Jurkat, Clone E6-1 (cell line): ENCODE measurements at regions not wholly inside any gene's neighbourhood (a gene's known extent, or its start where the extent isn't known, plus 50 kb on each side); places are given as distances from the start of the nearest gene placed in this dataset.

Experiments used
- DNase-seq: peaks from one replicate; pipeline ENCODE4 v3.0.0-alpha.2; 2011; ENCODE audit warnings: low read depth, low spot score
- H3K4me3 ChIP-seq: 2 replicates; pipeline ENCODE4 v1.5.1; 2011; ENCODE audit warnings: mild to moderate bottlenecking, low read length, control low read depth, moderate library complexity

GRCh38 chr12:98151984-98152383 lies 363.4 kb upstream of the TMPO start:
- DNase-seq: no peak
- no peak overlapping the region for H3K4me3 ChIP-seq

- H3K4me3 ChIP-seq: no peak overlapping the region
- DNase-seq: no peak
Observed at GRCh38 chr12:98154850-98155249, 360.5 kb upstream of the TMPO start.

GRCh38 chr12:98156697-98157096 lies 358.7 kb upstream of the TMPO start:
- DNase-seq: no peak
- no peak overlapping the region for H3K4me3 ChIP-seq

GRCh38 chr12:98162906-98163678 lies 352.3 kb upstream of the TMPO start:
- H3K4me3 ChIP-seq: no peak overlapping the region
- no peak for DNase-seq

- no peak for DNase-seq
- H3K4me3 ChIP-seq: no peak overlapping the region
Observed at GRCh38 chr12:98172304-98172703, 343.1 kb upstream of the TMPO start.

- DNase-seq: no peak
- H3K4me3 ChIP-seq: no peak overlapping the region
Observed at GRCh38 chr12:98172801-98173200, 342.6 kb upstream of the TMPO start.

GRCh38 chr12:98173773-98174427 lies 341.5 kb upstream of the TMPO start:
- H3K4me3 ChIP-seq: no peak overlapping the region
- no peak for DNase-seq

- no peak for DNase-seq
- H3K4me3 ChIP-seq: no peak overlapping the region
Observed at GRCh38 chr12:98174428-98174809, 341.0 kb upstream of the TMPO start.

GRCh38 chr12:98178126-98178525 lies 337.3 kb upstream of the TMPO start:
- H3K4me3 ChIP-seq: no peak overlapping the region
- DNase-seq: no peak

GRCh38 chr12:98179151-98179550 lies 336.2 kb upstream of the TMPO start:
- H3K4me3 ChIP-seq: no peak overlapping the region
- DNase-seq: no peak

GRCh38 chr12:98180603-98181002 lies 334.8 kb upstream of the TMPO start:
- no peak overlapping the region for H3K4me3 ChIP-seq
- DNase-seq: no peak

GRCh38 chr12:98182821-98183220 lies 332.6 kb upstream of the TMPO start:
- no peak overlapping the region for H3K4me3 ChIP-seq
- DNase-seq: no peak

GRCh38 chr12:98185606-98186005 lies 329.8 kb upstream of the TMPO start:
- no peak for DNase-seq
- no peak overlapping the region for H3K4me3 ChIP-seq

- H3K4me3 ChIP-seq: no peak overlapping the region
- no peak for DNase-seq
Observed at GRCh38 chr12:98188650-98189077, 326.7 kb upstream of the TMPO start.

GRCh38 chr12:98194591-98194990 lies 320.8 kb upstream of the TMPO start:
- no peak overlapping the region for H3K4me3 ChIP-seq
- no peak for DNase-seq

GRCh38 chr12:98198261-98198982 lies 317.0 kb upstream of the TMPO start:
- no peak for DNase-seq
- H3K4me3 ChIP-seq: no peak overlapping the region

GRCh38 chr12:98208816-98209215 lies 306.6 kb upstream of the TMPO start:
- H3K4me3 ChIP-seq: no peak overlapping the region
- no peak for DNase-seq

- no peak overlapping the region for H3K4me3 ChIP-seq
- DNase-seq: no peak
Observed at GRCh38 chr12:98211909-98212695, 303.3 kb upstream of the TMPO start.

- H3K4me3 ChIP-seq: no peak overlapping the region
- no peak for DNase-seq
Observed at GRCh38 chr12:98213556-98213955, 301.8 kb upstream of the TMPO start.

- DNase-seq: no peak
- H3K4me3 ChIP-seq: no peak overlapping the region
Observed at GRCh38 chr12:98217257-98217656, 298.1 kb upstream of the TMPO start.
